GM13977 (cell line): ENCODE measurements at regions not wholly inside any gene's neighbourhood (a gene's known extent, or its start where the extent isn't known, plus 50 kb on each side); places are given as distances from the start of the nearest gene placed in this dataset.

Source experiments
- DNase-seq: peaks from one replicate; pipeline ENCODE4 v3.0.0; 2012; ENCODE audit warnings: low spot score
- CTCF ChIP-seq: IDR thresholded peaks from 2 replicates; pipeline ENCODE4 v1.5.1; 2012; ENCODE audit warnings: mild to moderate bottlenecking, control low read depth; ENCODE audit not compliant: insufficient read depth; ENCODE audit errors: extremely low read depth, missing control alignments
- in situ Hi-C: fragments of 300-500 bp; cut with MboI; formaldehyde crosslinking; loops from one replicate; pipeline ENCODE4 v1.12.0; 2022; ENCODE audit warnings: low sequenced_read_pairs, low pct_unique_long_range_greater_than_20kb, mixed read lengths, inconsistent platforms; ENCODE audit not compliant: unreplicated experiment

GRCh38 chr10:94281654-94282053 lies 81.1 kb downstream of the NOC3L start:
- TF ChIP-seq CTCF: no peak
- in situ Hi-C loops: no loop called here
- no peak for DNase-seq

GRCh38 chr10:94282369-94282768 lies 80.4 kb downstream of the NOC3L start:
- in situ Hi-C loops: no loop called here
- TF ChIP-seq CTCF: no peak

More at GRCh38 chr10:94282369-94282768, 80.4 kb downstream of the NOC3L start:
- no peak for DNase-seq
